Adrenal gland (tissue), 5 donors: ENCODE measurements at regions not wholly inside any gene's neighbourhood (a gene's known extent, or its start where the extent isn't known, plus 50 kb on each side); places are given as distances from the start of the nearest gene placed in this dataset.
"Not testable (repeated sequence)": the region's sequence is repeated elsewhere in the genome, so short reads cannot be mapped to it uniquely, and the experiment has no call there.

Experiments
- CTCF ChIP-seq, 6 experiments: fragments of 450-650 bp in 4 of 6; fragments of 200-600 bp in 2 of 6; sonication (generic) in 1 of 6; IDR thresholded peaks; 1 replicate in 5 of 6; 2 replicates in 1 of 6; pipeline versions ENCODE4 v1.5.1 to v1.8.0; 2016 to 2021; ENCODE audit warnings: antibody characterized with exemption in 6 of 6, mild to moderate bottlenecking in 2 of 6, moderate library complexity in 1 of 6
- POLR2A ChIP-seq, 2 donors: fragments of 450-650 bp; IDR thresholded peaks; one replicate each; pipeline ENCODE4 v1.6.1; 2017; ENCODE audit warnings: antibody characterized with exemption in 2 of 2, mild to moderate bottlenecking in 2 of 2, moderate library complexity in 1 of 2
- donor health status: DM: no; HTN: no; CAD: no.

GRCh38 chr6:62991696-62992095, 219.6 kb upstream of the FKBP1C start:
- not testable (repeated sequence) for TF ChIP-seq CTCF, POLR2A (IDR thresholded peaks at IDR 0.05)
